ENCODE measurements at regions not wholly inside any gene's neighbourhood (a gene's known extent, or its start where the extent isn't known, plus 50 kb on each side); places are given as distances from the start of the nearest gene placed in this dataset.

DNA sequence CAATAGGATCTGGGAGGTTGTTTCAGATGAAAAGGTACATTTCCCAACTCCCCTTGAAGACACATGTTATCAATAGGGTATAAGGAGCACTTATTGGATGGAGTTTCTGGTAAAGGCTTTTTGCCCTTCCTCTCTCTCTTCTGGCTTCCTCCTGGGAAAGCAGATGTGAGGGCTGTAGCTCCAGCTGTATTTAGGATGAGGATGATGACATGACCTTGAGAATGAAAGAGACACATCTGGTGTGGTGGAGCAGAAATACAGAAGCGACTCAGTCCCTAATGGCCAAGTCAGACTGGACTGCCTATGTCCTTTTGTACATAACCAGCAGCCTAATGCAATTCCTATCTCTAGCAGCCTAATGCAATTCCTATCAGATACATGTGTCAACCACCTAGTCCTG, 100.9 kb upstream of the NXPH2 start:
- TF ChIP-seq, protein P1, sequence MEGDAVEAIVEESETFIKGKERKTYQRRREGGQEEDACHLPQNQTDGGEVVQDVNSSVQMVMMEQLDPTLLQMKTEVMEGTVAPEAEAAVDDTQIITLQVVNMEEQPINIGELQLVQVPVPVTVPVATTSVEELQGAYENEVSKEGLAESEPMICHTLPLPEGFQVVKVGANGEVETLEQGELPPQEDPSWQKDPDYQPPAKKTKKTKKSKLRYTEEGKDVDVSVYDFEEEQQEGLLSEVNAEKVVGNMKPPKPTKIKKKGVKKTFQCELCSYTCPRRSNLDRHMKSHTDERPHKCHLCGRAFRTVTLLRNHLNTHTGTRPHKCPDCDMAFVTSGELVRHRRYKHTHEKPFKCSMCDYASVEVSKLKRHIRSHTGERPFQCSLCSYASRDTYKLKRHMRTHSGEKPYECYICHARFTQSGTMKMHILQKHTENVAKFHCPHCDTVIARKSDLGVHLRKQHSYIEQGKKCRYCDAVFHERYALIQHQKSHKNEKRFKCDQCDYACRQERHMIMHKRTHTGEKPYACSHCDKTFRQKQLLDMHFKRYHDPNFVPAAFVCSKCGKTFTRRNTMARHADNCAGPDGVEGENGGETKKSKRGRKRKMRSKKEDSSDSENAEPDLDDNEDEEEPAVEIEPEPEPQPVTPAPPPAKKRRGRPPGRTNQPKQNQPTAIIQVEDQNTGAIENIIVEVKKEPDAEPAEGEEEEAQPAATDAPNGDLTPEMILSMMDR (IDR thresholded peaks at IDR 0.05) = no peak
- no peak for TF ChIP-seq EZH2 (IDR thresholded peaks at IDR 0.05; ENCODE audit: borderline replicate concordance, insufficient read depth, low read depth, low read length, poor library complexity, severe bottlenecking)

All from B cell (primary cell).